Peyer's patch (tissue), 4 donors: ENCODE measurements at regions not wholly inside any gene's neighbourhood (a gene's known extent, or its start where the extent isn't known, plus 50 kb on each side); places are given as distances from the start of the nearest gene placed in this dataset.

Experiments
- DNase-seq, 3 donors: peaks; one replicate each; pipeline ENCODE4 v3.0.0-alpha.2; 2017 to 2019
- H3K27ac ChIP-seq, 4 donors: fragments of 200-600 bp; sonication (generic); one replicate each; pipeline ENCODE4 v1.5.1; 2016 to 2019
- H3K27me3 ChIP-seq, 2 donors: fragments of 200-600 bp; sonication (generic); one replicate each; pipeline ENCODE4 v1.5.1; 2019
- H3K36me3 ChIP-seq, 3 donors: fragments of 200-600 bp; sonication (generic); one replicate each; pipeline ENCODE4 v1.5.1; 2016 to 2019
- H3K4me1 ChIP-seq, 4 donors: fragments of 200-600 bp; sonication (generic); one replicate each; pipeline ENCODE4 v1.5.1; 2016 to 2019
- H3K4me3 ChIP-seq, 4 donors: fragments of 200-600 bp; sonication (generic); 1 replicate in 3 of 4; 2 replicates in 1 of 4; pipeline ENCODE4 v1.5.1; 2016 to 2019; ENCODE audit warnings: mild to moderate bottlenecking in 1 of 4
- H3K9me3 ChIP-seq, 4 donors: fragments of 200-600 bp; sonication (generic); one replicate each; pipeline ENCODE4 v1.5.1; 2016 to 2019; ENCODE audit warnings: mild to moderate bottlenecking in 1 of 4
- POLR2A ChIP-seq, 2 donors: fragments of 450-650 bp; IDR thresholded peaks; one replicate each; pipeline ENCODE4 v1.5.1; 2017; ENCODE audit warnings: antibody characterized with exemption in 2 of 2, mild to moderate bottlenecking in 2 of 2, moderate library complexity in 2 of 2
- TF ChIP-seq, protein P1 (sequence below), 6 experiments: fragments of 450-650 bp in 4 of 6; fragments of 200-600 bp in 2 of 6; sonication (generic) in 1 of 6; IDR thresholded peaks; one replicate each; pipeline ENCODE4 v1.5.1; 2017 to 2019; ENCODE audit warnings: antibody characterized with exemption in 6 of 6, mild to moderate bottlenecking in 3 of 6, moderate library complexity in 1 of 6

DNA sequence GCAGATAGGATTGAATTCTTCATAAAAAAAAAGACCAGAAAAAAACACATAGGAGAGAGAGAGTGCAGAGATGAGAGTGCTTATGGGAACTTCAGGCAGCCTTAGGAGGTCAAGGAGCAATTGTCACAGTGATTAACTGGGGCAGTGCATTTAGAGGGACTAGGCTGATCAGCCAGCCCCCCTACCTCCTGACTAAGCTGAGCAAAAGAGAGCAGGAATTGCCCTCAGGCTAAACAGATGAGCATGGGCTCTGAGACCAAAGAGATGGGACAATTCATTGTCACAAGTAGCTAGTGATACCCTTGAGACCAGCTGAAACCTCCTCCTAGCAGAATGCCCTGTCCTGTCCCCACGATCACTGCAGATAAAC, 124.0 kb downstream of the BTG1 start:
- Histone ChIP-seq H3K9me3 (no peaks in the 10 kb centered on the region), H3K36me3 (no peaks in the 10 kb centered on the region), H3K27me3 (no peaks in the 10 kb centered on the region), H3K4me1 (no peaks in the 10 kb centered on the region), H3K27ac (no peak overlapping the region), H3K4me3 (no peak overlapping the region)
- TF ChIP-seq POLR2A (IDR thresholded peaks at IDR 0.05), result no peak
- TF ChIP-seq, protein P1, sequence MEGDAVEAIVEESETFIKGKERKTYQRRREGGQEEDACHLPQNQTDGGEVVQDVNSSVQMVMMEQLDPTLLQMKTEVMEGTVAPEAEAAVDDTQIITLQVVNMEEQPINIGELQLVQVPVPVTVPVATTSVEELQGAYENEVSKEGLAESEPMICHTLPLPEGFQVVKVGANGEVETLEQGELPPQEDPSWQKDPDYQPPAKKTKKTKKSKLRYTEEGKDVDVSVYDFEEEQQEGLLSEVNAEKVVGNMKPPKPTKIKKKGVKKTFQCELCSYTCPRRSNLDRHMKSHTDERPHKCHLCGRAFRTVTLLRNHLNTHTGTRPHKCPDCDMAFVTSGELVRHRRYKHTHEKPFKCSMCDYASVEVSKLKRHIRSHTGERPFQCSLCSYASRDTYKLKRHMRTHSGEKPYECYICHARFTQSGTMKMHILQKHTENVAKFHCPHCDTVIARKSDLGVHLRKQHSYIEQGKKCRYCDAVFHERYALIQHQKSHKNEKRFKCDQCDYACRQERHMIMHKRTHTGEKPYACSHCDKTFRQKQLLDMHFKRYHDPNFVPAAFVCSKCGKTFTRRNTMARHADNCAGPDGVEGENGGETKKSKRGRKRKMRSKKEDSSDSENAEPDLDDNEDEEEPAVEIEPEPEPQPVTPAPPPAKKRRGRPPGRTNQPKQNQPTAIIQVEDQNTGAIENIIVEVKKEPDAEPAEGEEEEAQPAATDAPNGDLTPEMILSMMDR (IDR thresholded peaks at IDR 0.05), result no peak
- DNase-seq, result no peak

DNA sequence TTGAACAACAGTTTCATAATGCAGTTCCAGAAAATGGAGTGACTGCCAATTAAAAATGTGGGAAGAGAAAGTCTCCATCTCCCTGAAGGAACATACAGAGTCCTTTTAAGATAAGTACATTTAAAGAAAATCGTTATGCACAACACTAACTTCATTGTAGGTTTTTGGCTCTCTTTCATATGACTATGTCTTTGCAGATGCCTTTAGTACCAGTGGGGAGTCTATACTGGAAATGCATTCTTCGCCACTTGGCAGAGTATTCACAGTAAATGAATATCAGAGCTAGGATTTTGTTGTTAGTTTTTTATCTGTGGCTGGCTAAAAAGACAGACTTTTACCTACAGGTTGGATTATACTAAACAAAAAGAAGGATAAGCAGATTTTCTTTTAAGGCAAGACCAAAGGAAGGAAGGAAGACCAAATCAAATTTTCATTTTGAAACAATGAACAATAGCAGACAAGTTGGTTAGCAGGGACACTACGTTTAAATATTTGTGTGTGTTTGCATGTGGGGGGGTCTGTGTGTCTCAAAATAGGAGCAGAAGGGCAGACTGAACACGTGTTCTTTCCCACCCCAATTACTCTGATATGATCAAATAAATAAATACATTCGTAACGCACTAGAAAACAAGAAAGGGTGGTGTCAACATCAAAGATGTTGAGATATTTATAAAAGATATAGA, 124.5 kb downstream of the BTG1 start:
- Histone ChIP-seq H3K27me3 (no peaks in the 10 kb centered on the region), H3K27ac (no peak overlapping the region), H3K4me3 (no peak overlapping the region), H3K9me3 (no peaks in the 10 kb centered on the region), H3K4me1 (no peaks in the 10 kb centered on the region), H3K36me3 (no peaks in the 10 kb centered on the region)
- no peak for TF ChIP-seq POLR2A (IDR thresholded peaks at IDR 0.05)
- TF ChIP-seq, protein P1 (IDR thresholded peaks at IDR 0.05), result no peak
- no peak for DNase-seq

DNA sequence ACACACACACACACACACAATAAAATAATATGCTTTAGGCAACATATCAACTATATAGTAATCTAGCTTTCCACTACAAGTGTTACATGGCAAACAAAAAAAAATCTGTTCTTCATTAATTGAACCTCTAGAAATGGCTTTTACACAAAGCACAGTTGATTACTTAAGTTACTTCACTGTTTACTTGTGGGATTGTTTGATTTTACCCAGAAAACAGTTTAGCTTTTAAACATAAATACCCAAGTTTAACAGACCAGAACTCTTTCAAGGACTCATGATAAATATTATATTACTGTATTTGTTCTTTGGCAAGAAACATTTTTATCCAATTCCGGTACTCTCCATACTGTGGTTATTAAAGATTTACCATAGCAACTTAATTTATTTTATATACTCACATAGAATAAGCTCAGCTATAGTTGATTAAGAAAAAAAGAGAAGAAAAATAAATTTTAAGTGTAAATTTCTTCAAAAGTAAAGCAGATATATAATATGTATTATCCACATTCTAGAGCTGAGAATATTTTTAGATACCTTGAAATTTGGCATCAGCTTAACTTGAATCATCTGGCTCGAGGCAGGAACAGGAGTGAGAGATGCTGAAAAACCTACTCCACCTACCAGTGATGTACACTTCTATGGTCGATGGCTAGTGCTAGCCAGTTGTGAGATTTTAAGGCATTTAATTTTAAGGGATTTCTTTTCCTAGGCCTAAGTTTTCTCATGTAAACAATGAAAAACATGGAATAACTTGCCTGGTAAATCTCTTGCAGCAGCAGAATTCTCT, 126.0 kb downstream of the BTG1 start:
- Histone ChIP-seq H3K9me3 (no peaks in the 10 kb centered on the region), H3K27ac (no peak overlapping the region), H3K36me3 (no peaks in the 10 kb centered on the region), H3K4me1 (no peaks in the 10 kb centered on the region), H3K27me3 (no peaks in the 10 kb centered on the region), H3K4me3 (no peak overlapping the region)
- TF ChIP-seq, protein P1 (IDR thresholded peaks at IDR 0.05), result no peak
- TF ChIP-seq POLR2A (IDR thresholded peaks at IDR 0.05), result no peak
- no peak for DNase-seq

DNA sequence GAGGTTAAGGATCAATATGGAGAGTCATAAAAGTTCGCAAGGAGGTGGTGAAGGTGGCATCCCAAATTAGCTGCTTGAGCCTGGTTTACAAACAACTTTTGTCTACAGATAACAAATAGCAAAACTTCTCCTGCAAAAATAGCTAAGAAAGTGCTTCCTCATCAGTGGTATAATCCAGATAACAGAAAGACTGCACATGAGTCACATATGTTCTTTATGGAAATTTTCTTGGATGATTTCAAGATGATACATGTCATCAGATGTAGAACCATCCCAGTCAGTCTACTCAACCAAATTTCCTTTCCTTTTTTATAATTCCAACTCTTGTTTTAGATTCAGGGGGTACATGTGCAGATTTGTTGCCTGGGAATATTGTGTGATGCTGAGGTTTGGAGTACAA, 133.0 kb downstream of the BTG1 start:
- H3K9me3 ChIP-seq, result no peaks in the 10 kb centered on the region
- no peak overlapping the region for H3K27ac ChIP-seq
- TF ChIP-seq POLR2A (IDR thresholded peaks at IDR 0.05), result no peak
- TF ChIP-seq, protein P1 (IDR thresholded peaks at IDR 0.05), result no peak
- no peak overlapping the region for H3K4me3 ChIP-seq
- no peaks in the 10 kb centered on the region for H3K36me3 ChIP-seq
- H3K4me1 ChIP-seq, result no peaks in the 10 kb centered on the region
- no peak for DNase-seq
- H3K27me3 ChIP-seq, result no peaks in the 10 kb centered on the region

DNA sequence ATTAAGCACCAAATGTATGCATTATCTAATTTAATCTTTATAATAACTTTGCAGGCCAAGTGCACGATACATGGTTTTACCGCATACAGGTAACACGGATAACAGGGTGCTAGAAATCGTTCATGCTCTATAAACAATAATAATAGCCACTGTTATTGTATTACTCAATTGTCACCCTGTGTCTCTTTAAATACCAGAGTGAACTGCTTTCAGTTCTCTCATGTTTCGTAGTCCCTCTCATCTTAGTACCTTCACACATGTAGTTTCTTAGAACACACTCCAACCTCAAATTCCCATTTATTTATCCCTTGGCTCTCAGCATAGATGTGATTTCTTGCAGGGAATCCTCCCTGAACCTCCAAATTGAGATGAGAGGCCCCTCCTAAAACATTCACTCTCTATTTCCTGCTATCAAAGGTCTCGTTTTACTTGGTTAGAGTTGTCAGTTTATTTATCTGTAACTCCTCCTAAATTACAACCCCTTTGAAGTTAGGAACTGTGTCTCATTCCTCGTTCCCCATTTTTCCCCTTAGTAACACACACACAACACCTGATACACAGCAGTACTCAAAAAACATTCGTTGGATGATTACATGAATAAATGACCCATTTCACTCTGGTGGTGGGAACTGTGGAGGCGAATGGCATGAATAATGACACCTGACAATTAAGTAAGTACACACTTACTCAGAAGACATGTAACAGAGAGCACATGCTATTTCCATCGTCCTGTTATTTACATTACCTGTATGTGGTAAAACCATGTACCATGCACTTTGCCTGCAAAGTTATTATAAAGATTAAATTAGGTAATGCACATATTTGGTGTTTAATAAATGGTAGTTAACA, 134.6 kb downstream of the BTG1 start:
- DNase-seq, result no peak
- Histone ChIP-seq H3K4me1 (no peaks in the 10 kb centered on the region), H3K27me3 (no peaks in the 10 kb centered on the region), H3K4me3 (no peak overlapping the region), H3K36me3 (no peaks in the 10 kb centered on the region), H3K27ac (no peak overlapping the region), H3K9me3 (no peaks in the 10 kb centered on the region)
- TF ChIP-seq, protein P1 (IDR thresholded peaks at IDR 0.05), result no peak
- no peak for TF ChIP-seq POLR2A (IDR thresholded peaks at IDR 0.05)
